H9 (cell line): ENCODE measurements at regions not wholly inside any gene's neighbourhood (a gene's known extent, or its start where the extent isn't known, plus 50 kb on each side); places are given as distances from the start of the nearest gene placed in this dataset.

Source experiments
- DNase-seq: peaks from one replicate; pipeline ENCODE4 v3.0.0-alpha.2; 2017
- H2AFZ ChIP-seq: one replicate; pipeline ENCODE4 v1.6.1; 2013; ENCODE audit warnings: mild to moderate bottlenecking, low read length, control low read depth, moderate library complexity
- H2AK5ac ChIP-seq: 2 replicates; pipeline ENCODE4 v1.6.1; 2013; ENCODE audit warnings: low read length, control low read depth, mixed read lengths; ENCODE audit not compliant: insufficient read length
- H2BK120ac ChIP-seq: one replicate; pipeline ENCODE4 v1.6.1; 2013; ENCODE audit warnings: low read depth, mild to moderate bottlenecking, low read length, control low read depth, inconsistent platforms; ENCODE audit not compliant: poor library complexity, severe bottlenecking
- H2BK12ac ChIP-seq: 2 replicates; pipeline ENCODE4 v1.6.1; 2013; ENCODE audit warnings: low read length, control low read depth, mixed read lengths, low read depth; ENCODE audit not compliant: insufficient read length
- H2BK15ac ChIP-seq: 2 replicates; pipeline ENCODE4 v1.6.1; 2013; ENCODE audit warnings: low read depth, low read length, control low read depth
- H2BK20ac ChIP-seq: one replicate; pipeline ENCODE4 v1.6.1; 2013; ENCODE audit warnings: low read depth, mild to moderate bottlenecking, low read length, control low read depth, inconsistent platforms; ENCODE audit not compliant: poor library complexity, severe bottlenecking
- H2BK5ac ChIP-seq: 2 replicates; pipeline ENCODE4 v1.6.1; 2013; ENCODE audit warnings: low read length, control low read depth, mixed read lengths; ENCODE audit not compliant: insufficient read length
- H3K14ac ChIP-seq: 2 replicates; pipeline ENCODE4 v1.6.1; 2013; ENCODE audit warnings: low read length, control low read depth; ENCODE audit not compliant: insufficient read depth
- H3K18ac ChIP-seq: 2 replicates; pipeline ENCODE4 v1.6.1; 2013; ENCODE audit warnings: low read depth, mild to moderate bottlenecking, mixed read lengths, low read length, control low read depth; ENCODE audit not compliant: insufficient read length
- H3K23ac ChIP-seq: 2 replicates; pipeline ENCODE4 v1.6.1; 2013; ENCODE audit warnings: low read length, control low read depth, mixed read lengths, low read depth; ENCODE audit not compliant: insufficient read length
- H3K23me2 ChIP-seq: 2 replicates; pipeline ENCODE4 v1.6.1; 2013; ENCODE audit warnings: low read depth, mild to moderate bottlenecking, mixed read lengths, low read length, control low read depth; ENCODE audit not compliant: insufficient read length, poor library complexity, severe bottlenecking
- H3K27ac ChIP-seq: 2 replicates; pipeline ENCODE4 v1.5.1; 2013; ENCODE audit warnings: low read length, control low read depth, mixed read lengths, low read depth; ENCODE audit not compliant: insufficient read length
- H3K27me3 ChIP-seq: 2 replicates; pipeline ENCODE4 v1.6.1; 2013; ENCODE audit warnings: low read length, control low read depth, inconsistent platforms; ENCODE audit not compliant: insufficient read depth
- H3K4ac ChIP-seq: 2 replicates; pipeline ENCODE4 v1.6.1; 2013; ENCODE audit warnings: low read depth, mild to moderate bottlenecking, control low read depth, inconsistent platforms, low read length, moderate library complexity
- H3K4me1 ChIP-seq: 2 replicates; pipeline ENCODE4 v1.6.1; 2013; ENCODE audit warnings: low read length, control low read depth, inconsistent platforms; ENCODE audit not compliant: insufficient read depth
- H3K4me2 ChIP-seq: 2 replicates; pipeline ENCODE4 v1.6.1; 2013; ENCODE audit warnings: low read length, control low read depth, mixed read lengths; ENCODE audit not compliant: insufficient read length, insufficient read depth
- H3K56ac ChIP-seq: 2 replicates; pipeline ENCODE4 v1.6.1; 2013; ENCODE audit warnings: low read depth, mild to moderate bottlenecking, mixed read lengths, low read length, control low read depth; ENCODE audit not compliant: insufficient read length
- H3K79me1 ChIP-seq: 2 replicates; pipeline ENCODE4 v1.6.1; 2013; ENCODE audit warnings: low read depth, mild to moderate bottlenecking, moderate library complexity, low read length, control low read depth, inconsistent platforms; ENCODE audit not compliant: insufficient read depth, poor library complexity, severe bottlenecking
- H3K79me2 ChIP-seq: 2 replicates; pipeline ENCODE4 v1.6.1; 2013; ENCODE audit warnings: low read length, control low read depth, inconsistent platforms; ENCODE audit not compliant: insufficient read depth
- H3K9ac ChIP-seq: 2 replicates; pipeline ENCODE4 v1.6.1; 2013; ENCODE audit warnings: low read length, control low read depth, mixed read lengths; ENCODE audit not compliant: insufficient read length; ENCODE audit errors: extremely low read depth
- H3K9me3 ChIP-seq: one replicate; pipeline ENCODE4 v1.6.1; 2013; ENCODE audit warnings: low read depth, low read length, inconsistent platforms; ENCODE audit not compliant: control insufficient read depth
- H3T11ph ChIP-seq: one replicate; pipeline ENCODE4 v1.6.1; 2013; ENCODE audit warnings: mild to moderate bottlenecking, low read length, control low read depth, inconsistent platforms
- H4K20me1 ChIP-seq: one replicate; pipeline ENCODE4 v1.6.1; 2013; ENCODE audit not compliant: control insufficient read depth, insufficient read length, insufficient read depth
- H4K5ac ChIP-seq: 2 replicates; pipeline ENCODE4 v1.6.1; 2013; ENCODE audit warnings: low read depth, mild to moderate bottlenecking, mixed read lengths, low read length, control low read depth; ENCODE audit not compliant: insufficient read length
- H4K8ac ChIP-seq: replicated peaks from 2 replicates; pipeline ENCODE4 v1.6.1; 2013; ENCODE audit warnings: low read length, control low read depth, mixed read lengths, low read depth; ENCODE audit not compliant: insufficient read length
- H4K91ac ChIP-seq: 2 replicates; pipeline ENCODE4 v1.6.1; 2013; ENCODE audit warnings: low read depth, mild to moderate bottlenecking, moderate library complexity, mixed read lengths, low read length, control low read depth; ENCODE audit not compliant: insufficient read length
- H3K27ac Mint-ChIP-seq, 3 experiments: 2 replicates in 2 of 3; 3 replicates in 1 of 3; pipeline ENCODE4 v1.8.0; 2020 to 2021; ENCODE audit warnings: mixed read lengths in 3 of 3, mild to moderate bottlenecking in 1 of 3, moderate library complexity in 1 of 3
- H3K27me3 Mint-ChIP-seq: 2 replicates; pipeline ENCODE4 v1.8.0; 2021; ENCODE audit warnings: low read depth, mild to moderate bottlenecking, moderate library complexity, mixed read lengths
- H3K36me3 Mint-ChIP-seq, 3 experiments: 2 replicates in 2 of 3; 3 replicates in 1 of 3; pipeline ENCODE4 v1.8.0; 2020 to 2021; ENCODE audit warnings: low read depth in 3 of 3, mixed read lengths in 3 of 3; ENCODE audit not compliant: insufficient read depth in 1 of 3
- H3K4me1 Mint-ChIP-seq, 2 experiments: 2 replicates each; pipeline ENCODE4 v1.8.0; 2020; ENCODE audit warnings: mixed read lengths in 2 of 2
- H3K4me3 Mint-ChIP-seq, 2 experiments: 2 replicates in 1 of 2; 3 replicates in 1 of 2; pipeline ENCODE4 v1.8.0; 2020 to 2021; ENCODE audit warnings: mild to moderate bottlenecking in 2 of 2, mixed read lengths in 2 of 2, moderate library complexity in 1 of 2
- H3K9me3 Mint-ChIP-seq, 2 experiments: 2 replicates in 1 of 2; 3 replicates in 1 of 2; pipeline ENCODE4 v1.8.0; 2020; ENCODE audit warnings: mild to moderate bottlenecking in 2 of 2, mixed read lengths in 2 of 2, moderate library complexity in 1 of 2
- CTCF ChIP-seq: fragments of 200-600 bp; sonication (generic); conservative IDR thresholded peaks from 3 replicates; pipeline ENCODE4 v1.8.0; 2021; ENCODE audit warnings: antibody characterized with exemption, mild to moderate bottlenecking
- WGBS: extraction: QIAGEN DNeasy Blood & Tissue Kit; methylation state at CpG from one replicate; pipeline ENCODE4 v1.1.7; 2013; ENCODE audit warnings: missing lambda C conversion rate, low lambda C conversion rate, mixed read lengths; ENCODE audit not compliant: insufficient read length; ENCODE audit errors: extremely low coverage; 5-methylcytosine and 5-hydroxymethylcytosine counted together

GRCh38 chr12:76220980-76221379 lies 127.2 kb downstream of the BBS10 start:
- Histone ChIP-seq H3K4me1 (no peaks in the 10 kb centered on the region), H3K9me3 (no peaks in the 10 kb centered on the region), H3K14ac (no peak overlapping the region), H3K27me3 (no peaks in the 10 kb centered on the region), H3K56ac (no peak overlapping the region), H3T11ph (no peak overlapping the region), H3K27ac (no peak overlapping the region), H2BK12ac (no peak overlapping the region), H4K91ac (no peak overlapping the region), H3K18ac (no peak overlapping the region), H3K79me2 (no peaks in the 10 kb centered on the region; the same call in 1 of the 2 replicates), H2BK15ac (no peak overlapping the region), H4K20me1 (no peaks in the 10 kb centered on the region), H2BK20ac (no peak overlapping the region), H3K23ac (no peak overlapping the region), H4K5ac (no peak overlapping the region), H2AFZ (peak overlapping the region; percentile 40), H4K8ac (no peak overlapping the region), H3K9ac (no peak overlapping the region), H2BK120ac (no peak overlapping the region), H3K4ac (no peak overlapping the region), H3K23me2 (no peaks in the 10 kb centered on the region), H2AK5ac (no peak overlapping the region), H2BK5ac (no peak overlapping the region), H3K79me1 (no peaks in the 10 kb centered on the region), H3K4me2 (no peak overlapping the region)
- Mint-ChIP-seq H3K4me1 (peaks cover 5 to 6% of the 10 kb centered on the region in 2 experiments; a peak in 3 of 4 replicates), H3K4me3 (no peak overlapping the region), H3K36me3 (no peaks in the 10 kb centered on the region), H3K27me3 (no peaks in the 10 kb centered on the region), H3K27ac (0 out of 7 replicates have a peak overlapping the region, but pooled peaks of 1 of the 3 experiments have one; percentile 59), H3K9me3 (no peaks in the 10 kb centered on the region)
- no CpG with 5 or more reads among the region's 1 CpG for WGBS
- no peak for DNase-seq
- no peak for TF ChIP-seq CTCF
